ENCODE measurements at regions not wholly inside any gene's neighbourhood (a gene's known extent, or its start where the extent isn't known, plus 50 kb on each side); places are given as distances from the start of the nearest gene placed in this dataset.

- Histone ChIP-seq H3K4me2 (replicated peaks; ENCODE audit: extremely low read depth, low read length, poor library complexity, severe bottlenecking) (no peak overlapping the region), H3K27ac (ENCODE audit: low read depth in 1 of 2, low read length in 2 of 2) (no peak overlapping the region), H3K36me3 (replicated peaks in 1 of 2; ENCODE audit: control insufficient read depth in 1 of 2, insufficient read depth in 2 of 2, low read length in 2 of 2) (no peaks in the 10 kb centered on the region), H3K9ac (ENCODE audit: insufficient read depth, low read length, poor library complexity, severe bottlenecking) (no peak overlapping the region), H4K20me1 (ENCODE audit: insufficient read depth, low read length) (no peaks in the 10 kb centered on the region), H2AFZ (ENCODE audit: insufficient read depth, low read depth, low read length, poor library complexity, severe bottlenecking) (no peak overlapping the region), H3K9me3 (replicated peaks in 1 of 2; ENCODE audit: control insufficient read depth in 1 of 2, insufficient read depth in 1 of 2, low read length in 2 of 2) (no peaks in the 10 kb centered on the region), H3K4me1 (ENCODE audit: control insufficient read depth in 1 of 2, insufficient read depth in 2 of 2, low read length in 2 of 2) (no peaks in the 10 kb centered on the region), H3K79me2 (ENCODE audit: insufficient read depth, low read length) (no peaks in the 10 kb centered on the region), H3K27me3 (ENCODE audit: control insufficient read depth in 2 of 2, insufficient read depth in 2 of 2, low read length in 2 of 2) (no peaks in the 10 kb centered on the region), H3K4me3 (replicated peaks in 1 of 3; ENCODE audit: low read depth in 2 of 3, low read length in 3 of 3) (no peak overlapping the region)
- H3K27ac Mint-ChIP-seq: no peak overlapping the region
- H3K4me3 Mint-ChIP-seq: no peak overlapping the region
- peaks cover 5% of the 10 kb centered on the region for H3K4me1 Mint-ChIP-seq
- TF ChIP-seq, protein P1, sequence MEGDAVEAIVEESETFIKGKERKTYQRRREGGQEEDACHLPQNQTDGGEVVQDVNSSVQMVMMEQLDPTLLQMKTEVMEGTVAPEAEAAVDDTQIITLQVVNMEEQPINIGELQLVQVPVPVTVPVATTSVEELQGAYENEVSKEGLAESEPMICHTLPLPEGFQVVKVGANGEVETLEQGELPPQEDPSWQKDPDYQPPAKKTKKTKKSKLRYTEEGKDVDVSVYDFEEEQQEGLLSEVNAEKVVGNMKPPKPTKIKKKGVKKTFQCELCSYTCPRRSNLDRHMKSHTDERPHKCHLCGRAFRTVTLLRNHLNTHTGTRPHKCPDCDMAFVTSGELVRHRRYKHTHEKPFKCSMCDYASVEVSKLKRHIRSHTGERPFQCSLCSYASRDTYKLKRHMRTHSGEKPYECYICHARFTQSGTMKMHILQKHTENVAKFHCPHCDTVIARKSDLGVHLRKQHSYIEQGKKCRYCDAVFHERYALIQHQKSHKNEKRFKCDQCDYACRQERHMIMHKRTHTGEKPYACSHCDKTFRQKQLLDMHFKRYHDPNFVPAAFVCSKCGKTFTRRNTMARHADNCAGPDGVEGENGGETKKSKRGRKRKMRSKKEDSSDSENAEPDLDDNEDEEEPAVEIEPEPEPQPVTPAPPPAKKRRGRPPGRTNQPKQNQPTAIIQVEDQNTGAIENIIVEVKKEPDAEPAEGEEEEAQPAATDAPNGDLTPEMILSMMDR (IDR thresholded peaks at IDR 0.05): no peak
- peaks cover 2 to 12% (median 8%) of the 10 kb centered on the region in 3 donors for H3K27me3 Mint-ChIP-seq (ENCODE audit: low read depth in 3 of 3)
- no peaks in the 10 kb centered on the region for H3K9me3 Mint-ChIP-seq
- intact Hi-C loops (cut with micrococcal nuclease): no loop called here
- 92% methylated on average over 6 of the region's 6 CpGs for WGBS (ENCODE audit: insufficient coverage)
- DNase-seq: no peak
- H3K36me3 Mint-ChIP-seq: no peaks in the 10 kb centered on the region
Measured at GRCh38 chr6:169981568-169981967, 230.1 kb downstream of the ERMARD start.

- Histone ChIP-seq H3K27ac (ENCODE audit: low read depth in 1 of 2, low read length in 2 of 2) (no peak overlapping the region), H3K36me3 (replicated peaks in 1 of 2; ENCODE audit: control insufficient read depth in 1 of 2, insufficient read depth in 2 of 2, low read length in 2 of 2) (no peaks in the 10 kb centered on the region), H2AFZ (ENCODE audit: insufficient read depth, low read depth, low read length, poor library complexity, severe bottlenecking) (no peak overlapping the region), H4K20me1 (ENCODE audit: insufficient read depth, low read length) (no peaks in the 10 kb centered on the region), H3K27me3 (ENCODE audit: control insufficient read depth in 2 of 2, insufficient read depth in 2 of 2, low read length in 2 of 2) (no peaks in the 10 kb centered on the region), H3K4me2 (replicated peaks; ENCODE audit: extremely low read depth, low read length, poor library complexity, severe bottlenecking) (no peak overlapping the region), H3K79me2 (ENCODE audit: insufficient read depth, low read length) (no peaks in the 10 kb centered on the region), H3K9me3 (replicated peaks in 1 of 2; ENCODE audit: control insufficient read depth in 1 of 2, insufficient read depth in 1 of 2, low read length in 2 of 2) (no peaks in the 10 kb centered on the region), H3K4me3 (replicated peaks in 1 of 3; ENCODE audit: low read depth in 2 of 3, low read length in 3 of 3) (no peak overlapping the region), H3K4me1 (ENCODE audit: control insufficient read depth in 1 of 2, insufficient read depth in 2 of 2, low read length in 2 of 2) (no peaks in the 10 kb centered on the region), H3K9ac (ENCODE audit: insufficient read depth, low read length, poor library complexity, severe bottlenecking) (no peak overlapping the region)
- no peak overlapping the region for H3K4me3 Mint-ChIP-seq
- H3K9me3 Mint-ChIP-seq: no peaks in the 10 kb centered on the region
- DNase-seq: no peak
- no peaks in the 10 kb centered on the region for H3K36me3 Mint-ChIP-seq
- H3K4me1 Mint-ChIP-seq: peaks cover 5% of the 10 kb centered on the region
- 97% methylated on average over 5 of the region's 14 CpGs for WGBS (ENCODE audit: insufficient coverage)
- H3K27me3 Mint-ChIP-seq (ENCODE audit: low read depth in 3 of 3): peaks cover 3 to 15% (median 7%) of the 10 kb centered on the region in 3 donors
- intact Hi-C loops (cut with micrococcal nuclease): no loop called here
- H3K27ac Mint-ChIP-seq: no peak overlapping the region
- TF ChIP-seq, protein P1 (IDR thresholded peaks at IDR 0.05): no peak
Measured at GRCh38 chr6:169980826-169981450, 229.5 kb downstream of the ERMARD start.

All from CD14-positive monocyte (primary cell).